Astrocyte (in vitro differentiated cells and primary cell): ENCODE measurements at regions not wholly inside any gene's neighbourhood (a gene's known extent, or its start where the extent isn't known, plus 50 kb on each side); places are given as distances from the start of the nearest gene placed in this dataset.

Experiments
- EZH2 ChIP-seq: IDR thresholded peaks from 2 replicates; pipeline ENCODE4 v1.6.1; 2012; ENCODE audit warnings: mild to moderate bottlenecking, low read length, inconsistent platforms; ENCODE audit not compliant: insufficient read depth
- TF ChIP-seq, protein P1 (sequence below): IDR thresholded peaks from 2 replicates; pipeline ENCODE4 v1.5.1; 2011; ENCODE audit warnings: low read depth, mild to moderate bottlenecking, inconsistent platforms, low read length, moderate library complexity; ENCODE audit not compliant: insufficient read depth

DNA sequence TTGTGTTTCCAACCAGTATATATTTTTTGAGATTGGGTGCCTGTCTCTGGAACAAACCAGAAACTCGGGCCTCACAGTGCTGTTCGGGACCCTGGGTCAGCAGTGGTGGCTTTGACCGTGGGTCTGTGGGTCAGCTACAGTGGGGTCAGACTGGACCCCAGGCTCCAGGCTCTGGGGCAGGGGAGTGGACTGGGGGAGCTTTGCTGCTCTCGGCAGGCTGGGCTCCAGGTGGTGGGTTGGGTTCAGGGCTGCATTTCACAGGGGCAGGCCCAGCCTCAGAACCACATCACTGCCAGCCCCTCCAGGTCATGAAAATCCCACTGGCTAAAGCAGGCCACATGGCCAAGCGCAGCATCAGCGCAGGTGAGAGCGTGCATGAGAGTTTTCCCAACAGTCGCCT, 1279.3 kb downstream of the BRD1 start:
- TF ChIP-seq, protein P1, sequence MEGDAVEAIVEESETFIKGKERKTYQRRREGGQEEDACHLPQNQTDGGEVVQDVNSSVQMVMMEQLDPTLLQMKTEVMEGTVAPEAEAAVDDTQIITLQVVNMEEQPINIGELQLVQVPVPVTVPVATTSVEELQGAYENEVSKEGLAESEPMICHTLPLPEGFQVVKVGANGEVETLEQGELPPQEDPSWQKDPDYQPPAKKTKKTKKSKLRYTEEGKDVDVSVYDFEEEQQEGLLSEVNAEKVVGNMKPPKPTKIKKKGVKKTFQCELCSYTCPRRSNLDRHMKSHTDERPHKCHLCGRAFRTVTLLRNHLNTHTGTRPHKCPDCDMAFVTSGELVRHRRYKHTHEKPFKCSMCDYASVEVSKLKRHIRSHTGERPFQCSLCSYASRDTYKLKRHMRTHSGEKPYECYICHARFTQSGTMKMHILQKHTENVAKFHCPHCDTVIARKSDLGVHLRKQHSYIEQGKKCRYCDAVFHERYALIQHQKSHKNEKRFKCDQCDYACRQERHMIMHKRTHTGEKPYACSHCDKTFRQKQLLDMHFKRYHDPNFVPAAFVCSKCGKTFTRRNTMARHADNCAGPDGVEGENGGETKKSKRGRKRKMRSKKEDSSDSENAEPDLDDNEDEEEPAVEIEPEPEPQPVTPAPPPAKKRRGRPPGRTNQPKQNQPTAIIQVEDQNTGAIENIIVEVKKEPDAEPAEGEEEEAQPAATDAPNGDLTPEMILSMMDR: no peak
- no peak for TF ChIP-seq EZH2
